ENCODE measurements at regions not wholly inside any gene's neighbourhood (a gene's known extent, or its start where the extent isn't known, plus 50 kb on each side); places are given as distances from the start of the nearest gene placed in this dataset.

- FAIRE-seq, result no peak
- Histone ChIP-seq H3K4me1 (ENCODE audit: insufficient read depth, low read length) (no peaks in the 10 kb centered on the region), H2AFZ (ENCODE audit: low read depth, low read length) (no peak overlapping the region), H4K20me1 (ENCODE audit: insufficient read depth, low read length) (no peaks in the 10 kb centered on the region), H3K79me2 (ENCODE audit: insufficient read depth, low read length) (no peaks in the 10 kb centered on the region), H3K36me3 (ENCODE audit: insufficient read depth, low read length) (no peaks in the 10 kb centered on the region), H3K27ac (ENCODE audit: low read depth, low read length) (no peak overlapping the region), H3K4me2 (ENCODE audit: low read length) (no peak overlapping the region), H3K4me3 (ENCODE audit: insufficient read depth, low read depth, low read length) (no peak overlapping the region), H3K27me3 (ENCODE audit: insufficient read depth, low read length) (no peaks in the 10 kb centered on the region), H3K9ac (ENCODE audit: low read length) (no peak overlapping the region), H3K9me3 (ENCODE audit: insufficient read depth, low read depth, low read length) (no peaks in the 10 kb centered on the region)
- TF ChIP-seq EZH2 (IDR thresholded peaks at IDR 0.05; ENCODE audit: insufficient read depth, low read length), result no peak
- H3K4me3 Mint-ChIP-seq (ENCODE audit: unreplicated experiment), result no peak overlapping the region
- no peak overlapping the region for H3K27ac Mint-ChIP-seq (ENCODE audit: unreplicated experiment)
- no peaks in the 10 kb centered on the region for H3K4me1 Mint-ChIP-seq (ENCODE audit: low read depth, unreplicated experiment)
- no peaks in the 10 kb centered on the region for H3K36me3 Mint-ChIP-seq (ENCODE audit: low read depth, unreplicated experiment)
- peaks cover 1% of the 10 kb centered on the region for H3K9me3 Mint-ChIP-seq (ENCODE audit: unreplicated experiment)
- H3K27me3 Mint-ChIP-seq (ENCODE audit: low read depth, unreplicated experiment), result peaks cover 16% of the 10 kb centered on the region
- DNase-seq (ENCODE audit: low read depth), result no peak
Observed at GRCh38 chr7:51459809-51460208, 143.2 kb upstream of the COBL start.

- no peak overlapping the region for H3K27ac ChIP-seq (ENCODE audit: low read depth, low read length)
- no peaks in the 10 kb centered on the region for H3K36me3 Mint-ChIP-seq (ENCODE audit: low read depth, unreplicated experiment)
- H3K36me3 ChIP-seq (ENCODE audit: insufficient read depth, low read length), result no peaks in the 10 kb centered on the region
- H3K4me2 ChIP-seq (ENCODE audit: low read length), result no peak overlapping the region
- peaks cover 12% of the 10 kb centered on the region for H3K27me3 Mint-ChIP-seq (ENCODE audit: low read depth, unreplicated experiment)
- no peaks in the 10 kb centered on the region for H3K27me3 ChIP-seq (ENCODE audit: insufficient read depth, low read length)
- H3K4me3 Mint-ChIP-seq (ENCODE audit: unreplicated experiment), result no peak overlapping the region
- no peaks in the 10 kb centered on the region for H3K9me3 ChIP-seq (ENCODE audit: insufficient read depth, low read depth, low read length)
- DNase-seq (ENCODE audit: low read depth) (no peak), FAIRE-seq (no peak)
- no peaks in the 10 kb centered on the region for H3K4me1 ChIP-seq (ENCODE audit: insufficient read depth, low read length)
- TF ChIP-seq EZH2 (IDR thresholded peaks at IDR 0.05; ENCODE audit: insufficient read depth, low read length), result no peak
- no peak for TF ChIP-seq CTCF (IDR thresholded peaks at IDR 0.05; ENCODE audit: insufficient read depth, low read depth, low read length)
- H2AFZ ChIP-seq (ENCODE audit: low read depth, low read length), result no peak overlapping the region
- no peaks in the 10 kb centered on the region for H4K20me1 ChIP-seq (ENCODE audit: insufficient read depth, low read length)
- H3K79me2 ChIP-seq (ENCODE audit: insufficient read depth, low read length), result no peaks in the 10 kb centered on the region
- no peak overlapping the region for H3K27ac Mint-ChIP-seq (ENCODE audit: unreplicated experiment)
- no peak overlapping the region for H3K9ac ChIP-seq (ENCODE audit: low read length)
- H3K4me1 Mint-ChIP-seq (ENCODE audit: low read depth, unreplicated experiment), result no peaks in the 10 kb centered on the region
- H3K4me3 ChIP-seq (ENCODE audit: insufficient read depth, low read depth, low read length), result no peak overlapping the region
- peaks cover 1% of the 10 kb centered on the region for H3K9me3 Mint-ChIP-seq (ENCODE audit: unreplicated experiment)
Observed at GRCh38 chr7:51458693-51459092, 142.1 kb upstream of the COBL start.

GRCh38 chr7:51457079-51457478 is 140.5 kb upstream of the COBL start:
- Mint-ChIP-seq H3K36me3 (ENCODE audit: low read depth, unreplicated experiment) (no peaks in the 10 kb centered on the region), H3K4me1 (ENCODE audit: low read depth, unreplicated experiment) (no peaks in the 10 kb centered on the region), H3K9me3 (ENCODE audit: unreplicated experiment) (peaks cover 1% of the 10 kb centered on the region), H3K27me3 (ENCODE audit: low read depth, unreplicated experiment) (peaks cover 12% of the 10 kb centered on the region), H3K4me3 (ENCODE audit: unreplicated experiment) (no peak overlapping the region), H3K27ac (ENCODE audit: unreplicated experiment) (no peak overlapping the region)
- Histone ChIP-seq H2AFZ (ENCODE audit: low read depth, low read length) (no peak overlapping the region), H3K36me3 (ENCODE audit: insufficient read depth, low read length) (no peaks in the 10 kb centered on the region), H3K4me2 (ENCODE audit: low read length) (no peak overlapping the region), H3K79me2 (ENCODE audit: insufficient read depth, low read length) (no peaks in the 10 kb centered on the region), H3K9ac (ENCODE audit: low read length) (no peak overlapping the region), H3K9me3 (ENCODE audit: insufficient read depth, low read depth, low read length) (no peaks in the 10 kb centered on the region), H3K4me1 (ENCODE audit: insufficient read depth, low read length) (no peaks in the 10 kb centered on the region), H4K20me1 (ENCODE audit: insufficient read depth, low read length) (no peaks in the 10 kb centered on the region), H3K27me3 (ENCODE audit: insufficient read depth, low read length) (no peaks in the 10 kb centered on the region), H3K4me3 (ENCODE audit: insufficient read depth, low read depth, low read length) (no peak overlapping the region), H3K27ac (ENCODE audit: low read depth, low read length) (no peak overlapping the region)
- no peak for FAIRE-seq
- DNase-seq (ENCODE audit: low read depth), result no peak
- TF ChIP-seq CTCF (IDR thresholded peaks at IDR 0.05; ENCODE audit: insufficient read depth, low read depth, low read length) (no peak), EZH2 (IDR thresholded peaks at IDR 0.05; ENCODE audit: insufficient read depth, low read length) (no peak)

Measured in astrocyte (in vitro differentiated cells and primary cell).